ENCODE measurements at regions not wholly inside any gene's neighbourhood (a gene's known extent, or its start where the extent isn't known, plus 50 kb on each side); places are given as distances from the start of the nearest gene placed in this dataset.

- H3K27ac ChIP-seq (ENCODE audit: low read depth in 1 of 3, low read length in 2 of 3), result no peak overlapping the region
- H3K4me3 ChIP-seq (ENCODE audit: low read depth in 1 of 3, low read length in 3 of 3), result no peak overlapping the region
- 64 to 80% (median 71%) methylated on average over 3 of the region's 3 CpGs for WGBS, 3 donors
- peaks cover 2 to 29% of the 10 kb centered on the region in 2 donors for H3K9me3 ChIP-seq (ENCODE audit: control insufficient read depth in 2 of 2, insufficient read depth in 1 of 2, low read depth in 1 of 2, low read length in 1 of 2)
- H3K27me3 ChIP-seq (ENCODE audit: control insufficient read depth in 3 of 3, insufficient read depth in 3 of 3, low read length in 3 of 3), result no peaks in the 10 kb centered on the region
- H3K4me1 ChIP-seq (ENCODE audit: control insufficient read depth in 3 of 3, insufficient read depth in 2 of 3, low read depth in 1 of 3, low read length in 2 of 3), result no peaks in the 10 kb centered on the region
- DNase-seq (no peak), FAIRE-seq (no peak)
- H3K36me3 ChIP-seq (ENCODE audit: control insufficient read depth in 3 of 3, insufficient read depth in 2 of 3, low read depth in 1 of 3, low read length in 3 of 3), result no peaks in the 10 kb centered on the region
Measured at GRCh38 chr11:97607291-97608000, 1217.6 kb downstream of the JRKL start.

GRCh38 chr11:97610000-97610399, 1220.2 kb downstream of the JRKL start:
- no peaks in the 10 kb centered on the region for H3K4me1 ChIP-seq (ENCODE audit: control insufficient read depth in 3 of 3, insufficient read depth in 2 of 3, low read depth in 1 of 3, low read length in 2 of 3)
- DNase-seq (no peak), FAIRE-seq (no peak)
- WGBS, 3 donors, result 64 to 66% (median 66%) methylated on average over 4 of the region's 4 CpGs
- H3K27ac ChIP-seq (ENCODE audit: low read depth in 1 of 3, low read length in 2 of 3), result no peak overlapping the region
- no peaks in the 10 kb centered on the region for H3K27me3 ChIP-seq (ENCODE audit: control insufficient read depth in 3 of 3, insufficient read depth in 3 of 3, low read length in 3 of 3)
- no peak overlapping the region for H3K4me3 ChIP-seq (ENCODE audit: low read depth in 1 of 3, low read length in 3 of 3)
- H3K9me3 ChIP-seq (ENCODE audit: control insufficient read depth in 2 of 2, insufficient read depth in 1 of 2, low read depth in 1 of 2, low read length in 1 of 2), result peaks cover 2 to 29% of the 10 kb centered on the region in 2 donors
- no peaks in the 10 kb centered on the region for H3K36me3 ChIP-seq (ENCODE audit: control insufficient read depth in 3 of 3, insufficient read depth in 2 of 3, low read depth in 1 of 3, low read length in 3 of 3)

GRCh38 chr11:97610854-97611253, 1221.0 kb downstream of the JRKL start:
- no peaks in the 10 kb centered on the region for H3K27me3 ChIP-seq (ENCODE audit: control insufficient read depth in 3 of 3, insufficient read depth in 3 of 3, low read length in 3 of 3)
- no peaks in the 10 kb centered on the region for H3K36me3 ChIP-seq (ENCODE audit: control insufficient read depth in 3 of 3, insufficient read depth in 2 of 3, low read depth in 1 of 3, low read length in 3 of 3)
- FAIRE-seq, result no peak
- no peak for DNase-seq
- no peak overlapping the region for H3K27ac ChIP-seq (ENCODE audit: low read depth in 1 of 3, low read length in 2 of 3)
- peaks cover 2 to 29% of the 10 kb centered on the region in 2 donors for H3K9me3 ChIP-seq (ENCODE audit: control insufficient read depth in 2 of 2, insufficient read depth in 1 of 2, low read depth in 1 of 2, low read length in 1 of 2)
- no peak overlapping the region for H3K4me3 ChIP-seq (ENCODE audit: low read depth in 1 of 3, low read length in 3 of 3)
- 84 to 91% (median 89%) methylated on average over 5 of the region's 5 CpGs for WGBS, 3 donors
- no peaks in the 10 kb centered on the region for H3K4me1 ChIP-seq (ENCODE audit: control insufficient read depth in 3 of 3, insufficient read depth in 2 of 3, low read depth in 1 of 3, low read length in 2 of 3)

- WGBS, 3 donors, result 79 to 91% (median 86%) methylated on average over 10 of the region's 10 CpGs
- Histone ChIP-seq H3K9me3 (ENCODE audit: control insufficient read depth in 2 of 2, insufficient read depth in 1 of 2, low read depth in 1 of 2, low read length in 1 of 2) (peaks cover 2 to 32% of the 10 kb centered on the region in 2 donors), H3K4me3 (ENCODE audit: low read depth in 1 of 3, low read length in 3 of 3) (no peak overlapping the region), H3K4me1 (ENCODE audit: control insufficient read depth in 3 of 3, insufficient read depth in 2 of 3, low read depth in 1 of 3, low read length in 2 of 3) (no peaks in the 10 kb centered on the region), H3K36me3 (ENCODE audit: control insufficient read depth in 3 of 3, insufficient read depth in 2 of 3, low read depth in 1 of 3, low read length in 3 of 3) (no peaks in the 10 kb centered on the region), H3K27ac (ENCODE audit: low read depth in 1 of 3, low read length in 2 of 3) (no peak overlapping the region), H3K27me3 (ENCODE audit: control insufficient read depth in 3 of 3, insufficient read depth in 3 of 3, low read length in 3 of 3) (no peaks in the 10 kb centered on the region)
- DNase-seq (no peak), FAIRE-seq (no peak)
Measured at GRCh38 chr11:97611345-97611744, 1221.5 kb downstream of the JRKL start.

GRCh38 chr11:97614606-97615005, 1224.8 kb downstream of the JRKL start:
- DNase-seq, result no peak
- WGBS, 3 donors, result 61 to 71% (median 61%) methylated on average over 3 of the region's 3 CpGs
- no peaks in the 10 kb centered on the region for H3K4me1 ChIP-seq (ENCODE audit: control insufficient read depth in 3 of 3, insufficient read depth in 2 of 3, low read depth in 1 of 3, low read length in 2 of 3)
- no peak overlapping the region for H3K4me3 ChIP-seq (ENCODE audit: low read depth in 1 of 3, low read length in 3 of 3)
- no peaks in the 10 kb centered on the region for H3K36me3 ChIP-seq (ENCODE audit: control insufficient read depth in 3 of 3, insufficient read depth in 2 of 3, low read depth in 1 of 3, low read length in 3 of 3)
- FAIRE-seq, result no peak
- peaks cover 0 to 29% of the 10 kb centered on the region in 2 donors for H3K9me3 ChIP-seq (ENCODE audit: control insufficient read depth in 2 of 2, insufficient read depth in 1 of 2, low read depth in 1 of 2, low read length in 1 of 2)
- no peaks in the 10 kb centered on the region for H3K27me3 ChIP-seq (ENCODE audit: control insufficient read depth in 3 of 3, insufficient read depth in 3 of 3, low read length in 3 of 3)
- no peak overlapping the region for H3K27ac ChIP-seq (ENCODE audit: low read depth in 1 of 3, low read length in 2 of 3)

GRCh38 chr11:97615546-97615945, 1225.7 kb downstream of the JRKL start:
- FAIRE-seq (no peak), DNase-seq (no peak)
- no peak overlapping the region for H3K4me3 ChIP-seq (ENCODE audit: low read depth in 1 of 3, low read length in 3 of 3)
- no peaks in the 10 kb centered on the region for H3K4me1 ChIP-seq (ENCODE audit: control insufficient read depth in 3 of 3, insufficient read depth in 2 of 3, low read depth in 1 of 3, low read length in 2 of 3)
- peaks cover 0 to 21% of the 10 kb centered on the region in 2 donors for H3K9me3 ChIP-seq (ENCODE audit: control insufficient read depth in 2 of 2, insufficient read depth in 1 of 2, low read depth in 1 of 2, low read length in 1 of 2)
- no peak overlapping the region for H3K27ac ChIP-seq (ENCODE audit: low read depth in 1 of 3, low read length in 2 of 3)
- WGBS, 3 donors, result 57 to 74% (median 72%) methylated on average over 4 of the region's 4 CpGs
- no peaks in the 10 kb centered on the region for H3K36me3 ChIP-seq (ENCODE audit: control insufficient read depth in 3 of 3, insufficient read depth in 2 of 3, low read depth in 1 of 3, low read length in 3 of 3)
- H3K27me3 ChIP-seq (ENCODE audit: control insufficient read depth in 3 of 3, insufficient read depth in 3 of 3, low read length in 3 of 3), result no peaks in the 10 kb centered on the region

- no peak for DNase-seq
- H3K4me1 ChIP-seq (ENCODE audit: control insufficient read depth in 3 of 3, insufficient read depth in 2 of 3, low read depth in 1 of 3, low read length in 2 of 3), result no peaks in the 10 kb centered on the region
- no peak for FAIRE-seq
- 92 to 94% (median 92%) methylated on average over 3 of the region's 3 CpGs for WGBS, 3 donors
- H3K9me3 ChIP-seq (ENCODE audit: control insufficient read depth in 2 of 2, insufficient read depth in 1 of 2, low read depth in 1 of 2, low read length in 1 of 2), result peaks cover 2 to 10% of the 10 kb centered on the region in 2 donors
- H3K36me3 ChIP-seq (ENCODE audit: control insufficient read depth in 3 of 3, insufficient read depth in 2 of 3, low read depth in 1 of 3, low read length in 3 of 3), result no peaks in the 10 kb centered on the region
- H3K27me3 ChIP-seq (ENCODE audit: control insufficient read depth in 3 of 3, insufficient read depth in 3 of 3, low read length in 3 of 3), result no peaks in the 10 kb centered on the region
- H3K4me3 ChIP-seq (ENCODE audit: low read depth in 1 of 3, low read length in 3 of 3), result no peak overlapping the region
- H3K27ac ChIP-seq (ENCODE audit: low read depth in 1 of 3, low read length in 2 of 3), result no peak overlapping the region
Measured at GRCh38 chr11:97617031-97617430, 1227.2 kb downstream of the JRKL start.

GRCh38 chr11:97620007-97620406, 1230.2 kb downstream of the JRKL start:
- H3K4me1 ChIP-seq (ENCODE audit: control insufficient read depth in 3 of 3, insufficient read depth in 2 of 3, low read depth in 1 of 3, low read length in 2 of 3), result no peaks in the 10 kb centered on the region
- no peak overlapping the region for H3K4me3 ChIP-seq (ENCODE audit: low read depth in 1 of 3, low read length in 3 of 3)
- H3K27ac ChIP-seq (ENCODE audit: low read depth in 1 of 3, low read length in 2 of 3), result no peak overlapping the region
- H3K27me3 ChIP-seq (ENCODE audit: control insufficient read depth in 3 of 3, insufficient read depth in 3 of 3, low read length in 3 of 3), result no peaks in the 10 kb centered on the region
- H3K9me3 ChIP-seq (ENCODE audit: control insufficient read depth in 2 of 2, insufficient read depth in 1 of 2, low read depth in 1 of 2, low read length in 1 of 2), result peaks cover 2 to 10% of the 10 kb centered on the region in 2 donors
- FAIRE-seq, result no peak
- no peak for DNase-seq
- H3K36me3 ChIP-seq (ENCODE audit: control insufficient read depth in 3 of 3, insufficient read depth in 2 of 3, low read depth in 1 of 3, low read length in 3 of 3), result no peaks in the 10 kb centered on the region

GRCh38 chr11:97621282-97621681, 1231.5 kb downstream of the JRKL start:
- no peak overlapping the region for H3K4me3 ChIP-seq (ENCODE audit: low read depth in 1 of 3, low read length in 3 of 3)
- no peaks in the 10 kb centered on the region for H3K36me3 ChIP-seq (ENCODE audit: control insufficient read depth in 3 of 3, insufficient read depth in 2 of 3, low read depth in 1 of 3, low read length in 3 of 3)
- DNase-seq (no peak), FAIRE-seq (no peak)
- no peaks in the 10 kb centered on the region for H3K4me1 ChIP-seq (ENCODE audit: control insufficient read depth in 3 of 3, insufficient read depth in 2 of 3, low read depth in 1 of 3, low read length in 2 of 3)
- H3K9me3 ChIP-seq (ENCODE audit: control insufficient read depth in 2 of 2, insufficient read depth in 1 of 2, low read depth in 1 of 2, low read length in 1 of 2), result peaks cover 2 to 7% of the 10 kb centered on the region in 2 donors
- no peaks in the 10 kb centered on the region for H3K27me3 ChIP-seq (ENCODE audit: control insufficient read depth in 3 of 3, insufficient read depth in 3 of 3, low read length in 3 of 3)
- H3K27ac ChIP-seq (ENCODE audit: low read depth in 1 of 3, low read length in 2 of 3), result no peak overlapping the region
